KOPT-K1 (cell line): ENCODE measurements at regions not wholly inside any gene's neighbourhood (a gene's known extent, or its start where the extent isn't known, plus 50 kb on each side); places are given as distances from the start of the nearest gene placed in this dataset.
"Not testable (repeated sequence)": the region's sequence is repeated elsewhere in the genome, so short reads cannot be mapped to it uniquely, and the experiment has no call there.

ENCODE experiments used
- H3K27ac ChIP-seq: fragments of 200-600 bp; sonication (generic); 2 replicates; pipeline ENCODE4 v1.5.1; 2016; ENCODE audit warnings: antibody characterized with exemption, mild to moderate bottlenecking, low read depth, low read length; ENCODE audit not compliant: poor library complexity, severe bottlenecking
- H3K36me3 ChIP-seq: fragments of 200-600 bp; sonication (generic); 2 replicates; pipeline ENCODE4 v1.5.1; 2017; ENCODE audit warnings: antibody characterized with exemption, mild to moderate bottlenecking, low read length, moderate library complexity; ENCODE audit not compliant: insufficient read depth
- H3K9me3 ChIP-seq: fragments of 200-600 bp; sonication (generic); 2 replicates; pipeline ENCODE4 v1.5.1; 2017; ENCODE audit warnings: antibody characterized with exemption, low read length, mild to moderate bottlenecking; ENCODE audit not compliant: insufficient read depth, poor library complexity, severe bottlenecking

GRCh38 chr2:587087-587960 lies 89.9 kb downstream of the TMEM18 start:
- Histone ChIP-seq H3K27ac (no peak overlapping the region), H3K36me3 (no peaks in the 10 kb centered on the region), H3K9me3 (no peaks in the 10 kb centered on the region)

GRCh38 chr2:586641-587076 lies 90.5 kb downstream of the TMEM18 start:
- H3K9me3 ChIP-seq, result no peaks in the 10 kb centered on the region
- H3K27ac ChIP-seq, result no peak overlapping the region
- H3K36me3 ChIP-seq, result no peaks in the 10 kb centered on the region

DNA sequence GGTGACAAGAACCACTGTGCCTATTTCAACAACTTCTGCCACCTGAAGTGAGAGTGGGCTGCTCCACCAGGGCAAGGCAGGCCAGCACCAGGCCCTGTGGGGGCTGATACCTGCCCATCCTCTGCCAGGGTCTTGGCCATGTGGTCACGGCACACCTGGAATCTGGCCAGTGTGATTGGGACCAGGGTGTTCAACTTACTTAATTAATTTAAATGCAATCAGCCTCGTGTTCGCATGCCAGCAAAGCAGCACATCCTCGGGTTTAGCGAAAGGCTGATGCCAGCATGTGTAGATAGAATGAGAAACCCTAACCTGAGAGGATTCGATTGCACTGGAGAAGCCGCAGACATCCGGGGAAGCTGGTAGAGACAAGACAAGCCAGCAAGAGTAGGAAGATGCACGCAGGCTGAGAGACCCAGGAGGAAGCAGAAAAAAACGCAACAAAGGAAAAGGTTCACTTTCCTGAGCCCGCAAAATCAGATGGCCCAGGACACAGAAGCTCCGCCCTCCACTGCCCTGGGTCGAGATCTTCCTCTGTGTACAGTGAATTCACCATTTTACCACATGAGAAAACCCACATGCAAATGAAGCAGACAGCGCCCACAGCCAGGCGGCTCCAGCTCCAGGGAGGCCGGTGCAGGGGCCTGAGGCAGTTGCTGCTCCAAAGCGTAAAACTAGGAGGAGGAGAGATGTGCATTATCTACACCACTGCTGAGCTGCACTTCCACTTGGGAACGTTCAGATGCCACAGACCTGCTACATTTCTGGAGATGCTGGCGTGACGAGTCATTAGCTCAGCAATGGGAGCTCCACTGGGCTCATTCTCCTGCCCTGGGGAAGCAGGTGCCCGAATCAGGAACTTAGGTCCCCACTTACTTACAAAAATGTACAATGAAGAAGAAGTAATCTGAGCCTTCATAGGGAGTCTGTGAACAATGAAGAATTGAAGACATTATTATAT lies 92.1 kb downstream of the TMEM18 start:
- H3K9me3 ChIP-seq, result no peaks in the 10 kb centered on the region
- H3K27ac ChIP-seq, result no peak overlapping the region
- H3K36me3 ChIP-seq, result no peaks in the 10 kb centered on the region

DNA sequence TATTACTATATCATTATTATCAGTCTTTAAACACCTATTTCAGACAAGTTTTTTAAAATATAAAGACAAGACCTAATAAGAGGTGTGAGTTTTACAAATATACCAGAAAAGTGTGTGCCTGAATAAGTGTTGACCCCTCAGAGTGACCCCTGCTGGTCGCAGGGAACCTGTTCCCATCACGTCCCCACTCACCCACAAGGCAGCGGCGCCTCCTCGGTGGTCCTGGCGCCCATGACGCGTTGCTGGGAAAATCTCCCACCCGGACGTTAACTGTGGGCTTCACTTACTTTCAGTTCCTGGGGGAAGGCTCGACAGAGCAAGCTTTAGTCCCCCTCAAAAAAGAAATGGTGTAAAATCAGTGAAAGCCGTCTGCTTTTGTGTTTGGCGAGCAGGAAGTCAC lies 93.5 kb downstream of the TMEM18 start:
- Histone ChIP-seq H3K27ac (no peak overlapping the region), H3K9me3 (no peaks in the 10 kb centered on the region)

GRCh38 chr2:582792-583528 lies 94.2 kb downstream of the TMEM18 start:
- H3K9me3 ChIP-seq, result no peaks in the 10 kb centered on the region
- no peak overlapping the region for H3K27ac ChIP-seq
- H3K36me3 ChIP-seq, result no peaks in the 10 kb centered on the region

More for the DNA sequence above, 93.5 kb downstream of the TMEM18 start:
- no peaks in the 10 kb centered on the region for H3K36me3 ChIP-seq

GRCh38 chr2:582289-582688 lies 94.9 kb downstream of the TMEM18 start:
- not testable (repeated sequence) for H3K9me3 ChIP-seq, H3K36me3 ChIP-seq, H3K27ac ChIP-seq

- Histone ChIP-seq H3K27ac (no peak overlapping the region), H3K36me3 (no peaks in the 10 kb centered on the region), H3K9me3 (peaks cover 22% of the 10 kb centered on the region)
Measured at GRCh38 chr2:579961-580360, 97.2 kb downstream of the TMEM18 start.

DNA sequence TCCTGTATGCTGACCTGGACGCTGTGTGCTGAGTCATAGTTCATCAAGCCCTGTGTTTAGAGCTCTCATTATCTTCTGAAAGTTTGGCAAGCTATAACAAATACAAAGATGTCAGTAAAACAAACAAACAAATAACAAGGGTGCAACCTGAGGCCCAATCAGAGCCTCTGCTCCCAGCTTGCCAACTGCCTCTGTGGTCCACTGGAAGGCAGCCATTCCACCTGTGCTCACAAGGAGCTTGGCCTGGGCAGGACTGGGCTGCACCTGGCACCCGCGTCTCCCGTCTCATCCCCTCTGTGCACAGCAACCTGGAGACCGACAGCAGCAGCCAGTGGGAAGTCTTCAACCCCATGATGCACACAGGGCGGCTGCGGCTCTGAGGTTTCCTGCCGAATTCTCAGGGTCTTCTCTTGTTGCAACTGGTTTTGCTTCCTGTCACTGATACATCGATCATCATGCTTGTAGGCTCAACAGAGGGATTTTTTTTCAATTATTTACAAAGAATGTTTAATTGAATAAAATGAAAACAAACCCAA lies 97.8 kb downstream of the TMEM18 start:
- Histone ChIP-seq H3K27ac (no peak overlapping the region), H3K9me3 (peaks cover 27% of the 10 kb centered on the region)

GRCh38 chr2:576292-576691 lies 100.9 kb downstream of the TMEM18 start:
- peaks cover 37% of the 10 kb centered on the region for H3K9me3 ChIP-seq
- no peaks in the 10 kb centered on the region for H3K36me3 ChIP-seq
- H3K27ac ChIP-seq, result no peak overlapping the region

More for the DNA sequence above, 97.8 kb downstream of the TMEM18 start:
- H3K36me3 ChIP-seq, result no peaks in the 10 kb centered on the region

GRCh38 chr2:575727-576236 lies 101.4 kb downstream of the TMEM18 start:
- Histone ChIP-seq H3K27ac (no peak overlapping the region), H3K9me3 (peaks cover 42% of the 10 kb centered on the region), H3K36me3 (no peaks in the 10 kb centered on the region)

DNA sequence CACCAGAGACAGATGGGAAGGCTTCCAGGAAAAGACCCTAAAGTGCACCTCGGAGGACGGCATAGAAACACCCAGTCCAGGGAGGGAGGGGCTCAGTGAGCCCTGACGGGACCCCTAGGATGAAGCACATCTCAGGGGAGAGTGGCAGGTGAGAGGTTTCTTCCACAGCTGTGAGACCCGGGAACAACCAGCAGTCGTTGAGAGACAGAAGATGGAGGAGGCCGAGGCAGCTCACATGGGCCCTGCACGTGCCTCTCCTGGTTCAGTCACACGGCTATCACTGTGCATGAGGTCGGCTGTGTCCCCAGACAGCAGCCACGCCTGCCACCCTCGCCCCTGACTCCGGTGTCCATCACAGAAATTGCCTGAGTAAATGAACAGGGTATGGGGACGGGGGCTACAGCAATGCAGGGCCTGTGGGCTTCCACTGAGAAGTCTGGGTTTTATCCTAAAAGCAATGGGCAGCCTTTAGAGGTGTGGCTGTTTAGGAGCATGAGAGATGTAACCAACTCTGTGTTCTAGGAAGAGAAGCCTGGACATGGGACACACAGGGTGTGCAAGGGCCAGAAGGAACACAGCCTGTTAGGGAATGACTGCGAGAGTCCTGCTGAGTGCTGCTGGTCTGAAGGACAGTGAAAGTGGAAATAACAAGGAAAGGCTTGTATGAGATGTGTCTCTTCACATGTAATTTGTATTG lies 102.0 kb downstream of the TMEM18 start:
- no peak overlapping the region for H3K27ac ChIP-seq
- peaks cover 48% of the 10 kb centered on the region for H3K9me3 ChIP-seq
- H3K36me3 ChIP-seq, result no peaks in the 10 kb centered on the region

DNA sequence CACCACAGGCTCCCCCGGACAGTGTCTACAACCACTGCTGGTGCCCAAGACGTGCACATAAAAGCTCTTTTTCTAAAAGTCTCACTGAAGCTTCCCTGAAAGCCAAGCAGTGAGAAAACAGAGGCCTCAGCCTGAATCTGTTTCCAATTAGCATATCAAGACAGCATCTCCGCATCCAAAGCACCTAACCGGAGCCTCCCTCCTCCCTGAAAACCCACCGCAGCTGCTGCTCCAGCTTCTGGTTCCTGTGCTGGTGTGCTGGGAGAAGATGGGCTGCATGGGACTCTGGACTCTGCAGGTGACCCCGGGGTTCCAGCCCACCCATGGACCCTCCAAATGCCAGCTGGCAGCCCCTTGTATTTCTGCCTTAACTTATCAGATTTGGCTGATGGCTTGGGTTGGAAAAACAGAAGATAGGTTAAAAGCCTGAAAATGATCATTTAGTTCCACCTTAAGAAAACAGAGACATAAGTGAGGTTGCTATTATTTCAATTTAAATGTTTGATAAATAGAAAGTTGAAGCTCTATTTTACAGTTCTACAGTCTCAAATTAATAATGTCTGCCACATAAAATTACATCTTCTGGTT lies 103.3 kb downstream of the TMEM18 start:
- H3K27ac ChIP-seq, result no peak overlapping the region

GRCh38 chr2:573025-573424 lies 104.2 kb downstream of the TMEM18 start:
- Histone ChIP-seq H3K36me3 (no peaks in the 10 kb centered on the region), H3K27ac (no peak overlapping the region), H3K9me3 (peaks cover 48% of the 10 kb centered on the region)

More for the DNA sequence above, 103.3 kb downstream of the TMEM18 start:
- H3K9me3 ChIP-seq, result peaks cover 48% of the 10 kb centered on the region
- no peaks in the 10 kb centered on the region for H3K36me3 ChIP-seq
